ENCODE measurements at regions not wholly inside any gene's neighbourhood (a gene's known extent, or its start where the extent isn't known, plus 50 kb on each side); places are given as distances from the start of the nearest gene placed in this dataset.

- Histone ChIP-seq H3K36me3 (no peaks in the 10 kb centered on the region), H3K4me1 (no peaks in the 10 kb centered on the region), H3K4me3 (no peak overlapping the region), H3K27me3 (no peaks in the 10 kb centered on the region), H3K27ac (no peak overlapping the region), H3K9me3 (no peaks in the 10 kb centered on the region)
- TF ChIP-seq POLR2A (IDR thresholded peaks at IDR 0.05) = no peak
- TF ChIP-seq EP300 (IDR thresholded peaks at IDR 0.05) = no peak
- TF ChIP-seq, protein P1, sequence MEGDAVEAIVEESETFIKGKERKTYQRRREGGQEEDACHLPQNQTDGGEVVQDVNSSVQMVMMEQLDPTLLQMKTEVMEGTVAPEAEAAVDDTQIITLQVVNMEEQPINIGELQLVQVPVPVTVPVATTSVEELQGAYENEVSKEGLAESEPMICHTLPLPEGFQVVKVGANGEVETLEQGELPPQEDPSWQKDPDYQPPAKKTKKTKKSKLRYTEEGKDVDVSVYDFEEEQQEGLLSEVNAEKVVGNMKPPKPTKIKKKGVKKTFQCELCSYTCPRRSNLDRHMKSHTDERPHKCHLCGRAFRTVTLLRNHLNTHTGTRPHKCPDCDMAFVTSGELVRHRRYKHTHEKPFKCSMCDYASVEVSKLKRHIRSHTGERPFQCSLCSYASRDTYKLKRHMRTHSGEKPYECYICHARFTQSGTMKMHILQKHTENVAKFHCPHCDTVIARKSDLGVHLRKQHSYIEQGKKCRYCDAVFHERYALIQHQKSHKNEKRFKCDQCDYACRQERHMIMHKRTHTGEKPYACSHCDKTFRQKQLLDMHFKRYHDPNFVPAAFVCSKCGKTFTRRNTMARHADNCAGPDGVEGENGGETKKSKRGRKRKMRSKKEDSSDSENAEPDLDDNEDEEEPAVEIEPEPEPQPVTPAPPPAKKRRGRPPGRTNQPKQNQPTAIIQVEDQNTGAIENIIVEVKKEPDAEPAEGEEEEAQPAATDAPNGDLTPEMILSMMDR (IDR thresholded peaks at IDR 0.05) = no peak
- no peak for TF ChIP-seq POLR2AphosphoS5 (IDR thresholded peaks at IDR 0.05)
- 83% methylated on average over 3 of the region's 3 CpGs for WGBS
- no peak for DNase-seq (ENCODE audit: low spot score in 2 of 2)
Observed at GRCh38 chr7:113812591-113813255, 106.1 kb downstream of the PPP1R3A start.

DNA sequence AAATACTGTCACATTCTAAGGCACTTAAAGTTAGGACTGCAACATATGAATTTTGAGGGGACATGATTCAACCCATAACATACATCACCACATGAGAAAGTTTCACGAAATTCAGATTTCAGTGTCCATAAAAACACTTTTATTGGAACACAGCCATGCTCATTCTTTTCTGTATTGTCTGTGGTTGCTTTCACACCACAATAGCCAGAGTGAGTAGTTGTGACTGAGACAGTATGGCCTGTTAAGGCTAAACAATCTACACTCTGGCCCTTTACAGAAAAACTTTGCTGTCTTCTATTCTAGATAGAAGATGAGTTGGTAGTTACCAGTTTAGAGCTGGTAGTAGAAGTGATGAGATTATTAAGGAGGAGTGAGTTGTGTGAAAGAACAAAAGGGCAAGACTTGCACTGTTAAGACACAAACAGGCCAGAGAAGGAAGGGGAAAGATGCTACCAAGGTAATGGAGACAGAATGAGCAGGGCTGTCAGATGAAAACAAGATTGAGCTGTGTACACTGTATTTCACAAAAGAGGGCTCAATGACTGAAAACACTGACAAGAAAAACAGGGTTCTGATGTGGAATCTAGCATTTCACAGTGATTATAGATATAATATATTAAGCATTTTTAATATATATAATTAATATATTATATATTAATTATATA, 108.6 kb downstream of the PPP1R3A start:
- no peaks in the 10 kb centered on the region for H3K36me3 ChIP-seq
- H3K4me1 ChIP-seq = no peaks in the 10 kb centered on the region
- WGBS = 73% methylated on average over 1 of the region's 1 CpG
- no peak overlapping the region for H3K4me3 ChIP-seq
- H3K9me3 ChIP-seq = no peaks in the 10 kb centered on the region
- DNase-seq (ENCODE audit: low spot score in 2 of 2) = no peak
- H3K27me3 ChIP-seq = no peaks in the 10 kb centered on the region
- H3K27ac ChIP-seq = no peak overlapping the region
- TF ChIP-seq, protein P1 (IDR thresholded peaks at IDR 0.05) = no peak
- TF ChIP-seq POLR2A (IDR thresholded peaks at IDR 0.05) = no peak
- TF ChIP-seq POLR2AphosphoS5 (IDR thresholded peaks at IDR 0.05) = no peak
- no peak for TF ChIP-seq EP300 (IDR thresholded peaks at IDR 0.05)

GRCh38 chr7:113809581-113809980, 109.2 kb downstream of the PPP1R3A start:
- Histone ChIP-seq H3K9me3 (no peaks in the 10 kb centered on the region), H3K4me1 (no peaks in the 10 kb centered on the region), H3K36me3 (no peaks in the 10 kb centered on the region), H3K27me3 (no peaks in the 10 kb centered on the region), H3K27ac (no peak overlapping the region), H3K4me3 (no peak overlapping the region)
- WGBS = 82% methylated on average over 3 of the region's 3 CpGs
- TF ChIP-seq POLR2AphosphoS5 (IDR thresholded peaks at IDR 0.05) = no peak
- TF ChIP-seq, protein P1 (IDR thresholded peaks at IDR 0.05) = no peak
- no peak for TF ChIP-seq EP300 (IDR thresholded peaks at IDR 0.05)
- TF ChIP-seq POLR2A (IDR thresholded peaks at IDR 0.05) = no peak
- no peak for DNase-seq (ENCODE audit: low spot score in 2 of 2)

GRCh38 chr7:113806633-113807327, 112.0 kb downstream of the PPP1R3A start:
- 83% methylated on average over 7 of the region's 7 CpGs for WGBS

More at GRCh38 chr7:113806633-113807327, 112.0 kb downstream of the PPP1R3A start:
- H3K4me3 ChIP-seq = no peak overlapping the region
- no peaks in the 10 kb centered on the region for H3K36me3 ChIP-seq
- H3K4me1 ChIP-seq = no peaks in the 10 kb centered on the region
- H3K27me3 ChIP-seq = no peaks in the 10 kb centered on the region
- TF ChIP-seq POLR2A (IDR thresholded peaks at IDR 0.05) = no peak
- TF ChIP-seq EP300 (IDR thresholded peaks at IDR 0.05) = no peak
- no peak for TF ChIP-seq POLR2AphosphoS5 (IDR thresholded peaks at IDR 0.05)
- TF ChIP-seq, protein P1 (IDR thresholded peaks at IDR 0.05) = no peak
- no peaks in the 10 kb centered on the region for H3K9me3 ChIP-seq
- no peak overlapping the region for H3K27ac ChIP-seq
- no peak for DNase-seq (ENCODE audit: low spot score in 2 of 2)

Data from suprapubic skin (tissue), 4 donors.